GM18520 (cell line): ENCODE measurements at regions not wholly inside any gene's neighbourhood (a gene's known extent, or its start where the extent isn't known, plus 50 kb on each side); places are given as distances from the start of the nearest gene placed in this dataset.
"Not testable (repeated sequence)": the region's sequence is repeated elsewhere in the genome, so short reads cannot be mapped to it uniquely, and the experiment has no call there.

ENCODE experiments used
- ATAC-seq: cut with Tn5 transposase; IDR thresholded peaks from one replicate; pipeline ENCODE4 v1.9.1; 2021; ENCODE audit not compliant: unreplicated experiment

- ATAC-seq = no peak
These were observed 58.7 kb downstream of the EDN1 start for GRCh38 chr6:12348530-12349511.

DNA sequence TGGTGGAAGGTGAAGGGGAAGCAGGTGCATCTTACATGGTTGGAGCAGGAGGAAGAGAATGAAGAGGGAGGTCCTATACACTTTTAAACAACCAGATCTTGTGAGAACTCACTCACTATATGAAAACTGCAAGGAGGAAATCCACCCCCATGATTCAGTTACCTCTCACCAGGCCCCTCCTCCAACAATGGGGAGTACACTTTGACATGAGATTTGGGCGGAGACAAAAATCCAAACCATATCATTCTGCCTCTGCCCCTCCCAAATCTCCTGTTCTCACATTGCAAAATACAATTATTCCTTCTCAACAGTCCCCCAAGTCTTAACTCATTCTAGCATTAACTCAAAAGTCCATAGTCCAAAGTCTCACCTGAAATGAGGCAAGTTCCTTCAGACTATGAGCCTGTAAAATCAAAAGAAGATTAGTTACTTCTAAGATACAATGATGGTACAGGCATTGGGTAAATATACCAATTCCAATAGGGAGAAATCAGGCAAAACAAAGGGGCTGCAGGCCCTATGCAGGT is 60.5 kb downstream of the EDN1 start:
- ATAC-seq = no peak

DNA sequence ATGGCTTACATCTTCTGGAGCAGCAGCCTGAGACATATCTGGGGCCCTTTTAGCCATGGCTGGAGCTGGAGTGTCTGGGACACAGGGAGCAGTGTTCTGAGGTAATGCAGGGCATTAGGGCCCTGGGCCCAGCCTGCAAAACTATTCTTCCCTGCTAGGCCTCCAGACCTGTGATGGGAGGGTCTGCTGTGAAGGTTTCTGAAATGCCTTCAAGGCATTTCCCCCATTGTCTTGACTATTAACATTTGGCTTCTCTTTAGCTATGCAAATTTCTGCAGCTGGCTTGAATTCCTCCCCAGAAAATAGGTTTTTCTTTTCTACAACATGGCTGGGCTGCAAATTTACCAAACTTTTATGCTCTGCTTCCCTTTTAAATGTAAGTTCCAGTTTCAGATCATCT is 61.5 kb downstream of the EDN1 start:
- no peak for ATAC-seq

- ATAC-seq = no peak
These were observed 63.6 kb downstream of the EDN1 start for GRCh38 chr6:12353731-12354130.

DNA sequence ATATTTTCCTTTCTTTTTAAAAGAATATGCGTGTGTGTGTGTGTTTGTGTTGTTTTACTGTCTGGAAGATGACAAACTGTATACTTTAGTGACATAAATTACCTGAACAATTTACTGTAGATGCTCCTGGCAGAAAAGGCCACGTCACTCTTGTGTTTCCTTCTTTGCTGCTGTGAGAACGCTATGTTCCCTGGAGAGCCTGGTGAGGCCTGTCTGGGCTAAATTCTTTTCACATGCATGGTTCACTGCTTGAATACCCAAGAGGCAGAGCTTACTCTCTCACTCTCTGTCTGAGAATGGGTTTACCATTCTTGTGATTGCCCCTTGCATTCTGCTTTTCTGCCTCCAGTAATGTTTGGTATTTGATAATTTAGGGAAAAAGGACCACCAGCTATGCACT is 64.3 kb downstream of the EDN1 start:
- peak; percentile 48 for ATAC-seq

GRCh38 chr6:12355354-12355753 is 65.2 kb downstream of the EDN1 start:
- peak; percentile 37 for ATAC-seq

DNA sequence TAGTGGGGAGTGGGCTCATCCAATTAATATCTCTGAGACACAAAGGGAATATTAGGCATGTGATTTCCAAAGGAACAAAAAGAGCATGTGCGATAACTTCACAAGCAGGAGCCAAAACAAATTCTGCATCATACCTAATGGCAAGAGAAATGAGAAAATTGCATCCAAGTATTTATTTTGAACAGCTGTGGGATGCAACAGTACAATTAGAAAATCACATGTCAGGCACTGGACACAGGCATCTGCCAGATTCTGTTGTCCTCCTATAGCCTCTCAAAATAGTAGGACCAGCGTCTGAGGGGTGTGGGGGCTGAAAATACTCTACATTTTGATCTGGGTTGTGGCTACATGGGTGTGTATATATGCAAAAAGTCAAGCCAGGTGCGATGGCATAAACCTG is 66.3 kb downstream of the EDN1 start:
- ATAC-seq = no peak

DNA sequence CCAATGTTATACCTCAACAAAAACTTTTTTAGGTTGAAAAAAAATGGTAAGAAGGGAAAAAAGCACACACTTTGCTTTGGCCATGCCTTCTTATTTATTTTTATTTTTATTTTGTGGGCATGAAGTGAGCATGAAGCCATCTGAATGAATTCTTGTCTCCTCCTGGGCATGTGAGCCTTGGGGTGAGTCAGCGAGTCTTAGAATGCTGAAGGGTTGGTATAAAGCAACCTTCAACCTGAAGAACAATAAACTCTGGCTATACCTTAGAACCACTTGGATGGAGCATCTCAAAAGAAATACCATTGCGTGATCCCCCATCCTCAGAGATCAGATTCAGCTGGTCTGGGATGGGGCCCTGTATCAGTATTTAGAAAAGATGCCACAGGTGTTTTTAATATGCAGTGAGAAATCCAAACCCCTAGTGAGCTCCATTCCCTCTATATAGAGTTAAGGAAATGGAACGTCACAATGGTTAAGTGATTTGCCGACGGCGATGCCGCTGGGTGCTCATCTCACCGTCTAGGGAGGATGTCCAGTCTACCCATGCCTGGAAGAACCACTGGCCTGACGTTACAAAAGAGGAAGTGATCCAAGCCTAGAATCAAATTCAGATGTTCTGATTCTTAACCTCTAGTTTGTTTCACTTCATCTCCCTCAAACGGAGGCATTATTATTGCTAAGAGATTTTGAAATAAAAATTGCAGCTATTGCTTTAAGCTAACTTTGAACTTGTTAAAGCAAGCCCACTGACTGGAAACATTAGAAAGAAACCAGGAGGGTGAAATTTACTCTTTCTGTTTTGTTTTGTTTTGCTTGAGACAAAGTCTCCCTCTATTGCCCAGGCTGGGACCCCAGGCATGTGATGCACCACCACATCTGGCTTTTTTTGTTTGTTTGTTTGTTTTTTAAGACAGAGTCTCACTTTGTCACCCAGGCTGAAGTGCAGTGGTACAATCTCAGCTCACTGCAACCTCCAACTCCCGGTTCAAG is 67.1 kb downstream of the EDN1 start:
- ATAC-seq = no peak

DNA sequence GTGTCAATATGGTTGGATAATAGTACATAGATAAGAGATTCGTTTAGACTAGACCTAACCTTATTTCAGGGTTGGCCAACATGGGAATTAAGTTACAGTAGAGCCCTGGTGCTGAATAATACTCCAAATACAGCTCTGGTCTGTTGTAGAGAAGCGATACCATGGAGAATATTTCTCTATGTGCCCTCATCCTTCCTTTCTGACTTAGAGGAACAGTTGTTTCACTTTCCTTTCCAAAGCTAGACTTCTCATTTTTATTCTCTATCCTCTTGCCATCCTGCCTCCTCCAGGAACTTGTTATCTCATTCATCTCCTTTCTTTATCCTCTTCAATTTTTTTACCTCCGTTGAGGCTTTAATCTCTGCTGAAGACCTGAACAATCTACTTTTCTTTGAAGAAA is 68.9 kb downstream of the EDN1 start:
- no peak for ATAC-seq

DNA sequence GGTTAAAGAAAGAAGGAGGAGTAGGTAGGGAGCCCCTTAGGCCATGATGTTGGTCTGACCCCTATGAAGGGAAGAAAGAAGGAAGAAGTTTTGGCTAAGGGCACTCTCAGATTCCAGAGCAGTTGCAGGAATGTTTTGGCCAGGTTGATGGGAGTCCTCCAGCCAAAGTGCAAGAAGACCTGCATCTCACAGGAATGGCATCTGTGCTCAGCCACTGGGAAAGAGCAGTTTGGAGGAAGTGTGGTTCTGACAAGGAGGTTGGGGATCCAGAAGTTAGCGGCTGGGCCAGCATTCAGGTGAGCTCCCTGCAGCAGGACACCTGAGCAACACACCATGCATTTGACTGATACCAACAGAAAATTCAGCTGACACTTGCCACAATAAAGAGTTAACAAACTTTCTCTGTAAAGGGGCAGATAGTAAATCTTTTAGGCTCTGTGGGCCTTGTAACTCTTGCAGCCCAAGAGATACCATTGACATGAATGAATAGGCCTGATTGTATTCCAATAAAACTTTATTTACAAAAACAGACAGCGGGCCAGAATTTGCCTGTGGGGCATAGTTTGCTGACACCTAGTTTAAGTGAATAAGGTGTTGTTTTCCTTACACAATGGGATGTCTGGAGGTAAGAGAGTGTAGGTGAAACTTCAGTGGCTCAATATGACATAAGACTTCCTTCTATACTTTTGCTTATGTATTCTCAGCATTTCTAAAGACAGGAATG is 71.0 kb downstream of the EDN1 start:
- ATAC-seq = no peak

DNA sequence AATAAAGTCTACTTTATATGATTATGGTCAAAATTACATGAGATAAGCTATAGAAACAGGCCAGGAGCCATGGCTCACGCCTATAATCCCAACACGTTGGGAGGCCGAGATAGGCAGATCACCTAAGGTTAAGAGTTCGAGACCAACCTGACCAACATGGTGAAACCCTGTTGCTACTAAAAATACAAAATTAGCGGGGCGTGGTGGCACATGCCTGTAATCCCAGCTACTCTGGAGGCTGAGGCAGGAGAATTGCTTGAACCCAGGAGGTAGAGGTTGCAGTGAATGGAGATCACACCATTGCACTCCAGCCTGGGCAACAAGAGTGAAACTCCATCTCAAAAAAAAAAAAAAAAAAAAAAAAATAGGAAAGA is 73.1 kb downstream of the EDN1 start:
- ATAC-seq = not testable (repeated sequence)

- peak; percentile 40 for ATAC-seq
These were observed 73.7 kb downstream of the EDN1 start for GRCh38 chr6:12363651-12364381.

DNA sequence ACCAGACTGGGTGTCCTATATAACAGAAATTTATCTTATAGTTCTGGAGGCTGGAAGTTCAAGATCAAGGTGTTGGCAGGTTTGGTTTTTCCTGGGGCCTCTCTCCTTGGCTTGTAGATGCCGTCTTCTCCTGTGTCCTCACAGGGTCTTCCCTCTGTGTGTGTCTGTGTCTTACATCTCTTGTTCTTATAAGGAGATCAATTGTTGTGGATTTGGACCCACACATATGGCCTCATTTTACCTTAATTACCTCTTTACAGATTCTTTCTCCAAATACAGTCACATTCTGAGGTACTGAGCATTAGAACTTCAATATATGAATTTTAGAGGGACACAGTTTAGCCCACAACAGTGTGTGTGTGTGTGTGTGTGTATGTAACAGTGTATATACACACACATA is 74.5 kb downstream of the EDN1 start:
- ATAC-seq = no peak

DNA sequence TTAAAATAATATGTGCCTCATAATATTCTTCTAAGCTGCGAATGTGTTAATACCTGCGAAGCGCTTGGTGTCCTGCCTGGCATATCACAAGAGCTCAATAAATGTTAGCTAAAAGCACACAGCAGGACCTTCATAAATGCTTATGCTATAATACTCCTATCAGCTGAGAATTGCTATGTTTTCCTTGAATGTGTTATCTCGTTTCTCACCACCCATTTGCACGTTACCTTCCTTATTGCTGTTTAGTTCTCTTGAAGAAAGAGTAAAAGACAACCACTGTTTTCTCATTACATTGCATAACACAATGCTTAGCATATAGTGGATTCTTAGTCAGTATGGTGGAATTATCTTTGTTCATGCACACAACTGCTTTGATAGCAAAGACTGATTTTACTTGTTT is 76.6 kb downstream of the EDN1 start:
- ATAC-seq = no peak

GRCh38 chr6:12367412-12367811 is 77.3 kb downstream of the EDN1 start:
- ATAC-seq = no peak

DNA sequence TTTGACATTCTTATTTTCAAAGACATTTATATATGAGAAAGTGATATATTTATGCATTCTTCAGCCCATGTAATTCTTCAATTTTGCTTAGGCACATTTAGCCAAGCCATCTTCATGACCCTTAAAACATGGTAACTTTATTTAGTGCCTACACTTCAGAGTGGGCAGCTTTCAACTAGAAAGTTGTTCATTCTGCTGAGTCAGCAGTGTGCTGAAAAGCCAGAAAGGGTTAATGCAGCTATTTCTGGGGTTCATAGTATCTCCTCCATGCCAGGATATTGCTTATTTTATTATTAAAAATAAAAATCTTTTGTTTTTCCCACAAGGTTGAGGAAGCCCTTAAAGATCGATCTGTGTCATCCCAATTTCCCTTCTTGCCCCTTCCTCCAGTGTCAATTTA is 79.2 kb downstream of the EDN1 start:
- no peak for ATAC-seq

- ATAC-seq = peak; percentile 81
These were observed 79.7 kb downstream of the EDN1 start for GRCh38 chr6:12369781-12370262.

GRCh38 chr6:12371151-12371550 is 81.0 kb downstream of the EDN1 start:
- ATAC-seq = no peak

- ATAC-seq = peak; percentile 31
These were observed 81.5 kb downstream of the EDN1 start for GRCh38 chr6:12371641-12372146.

DNA sequence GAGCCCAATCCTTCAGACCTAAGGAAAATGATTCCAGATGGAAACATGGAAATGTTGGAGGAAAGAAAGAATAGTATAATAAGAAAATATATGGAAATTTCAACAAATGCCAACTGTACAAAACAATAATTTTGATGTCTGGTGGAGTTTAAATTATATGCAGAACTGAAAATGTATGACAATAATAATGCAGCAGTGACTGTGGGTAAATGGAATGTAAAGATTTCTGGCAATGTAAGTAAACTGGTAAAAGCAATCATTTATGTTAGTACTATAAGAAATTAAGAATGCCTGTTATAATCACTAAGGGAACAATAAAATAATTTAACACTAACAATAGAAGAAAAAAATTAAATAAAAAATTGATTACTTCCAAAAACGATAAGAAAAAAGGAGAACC is 89.0 kb downstream of the EDN1 start:
- ATAC-seq = no peak
